OCI-LY7 (cell line): ENCODE measurements at regions not wholly inside any gene's neighbourhood (a gene's known extent, or its start where the extent isn't known, plus 50 kb on each side); places are given as distances from the start of the nearest gene placed in this dataset.

Experiments used
- EZH2phosphoT487 ChIP-seq: fragments of 200-600 bp; sonication (generic); IDR thresholded peaks from 2 replicates; pipeline ENCODE4 v1.6.1; 2018; ENCODE audit warnings: low read depth, borderline replicate concordance, mild to moderate bottlenecking, mixed run types, antibody characterized with exemption, low read length, moderate library complexity, mixed read lengths
- TF ChIP-seq, protein P1 (sequence below): fragments of 200-600 bp; sonication (generic); conservative IDR thresholded peaks from 2 replicates; pipeline ENCODE4 v1.5.1; 2014; ENCODE audit warnings: mild to moderate bottlenecking, antibody characterized with exemption, low read length, moderate library complexity, mixed read lengths

DNA sequence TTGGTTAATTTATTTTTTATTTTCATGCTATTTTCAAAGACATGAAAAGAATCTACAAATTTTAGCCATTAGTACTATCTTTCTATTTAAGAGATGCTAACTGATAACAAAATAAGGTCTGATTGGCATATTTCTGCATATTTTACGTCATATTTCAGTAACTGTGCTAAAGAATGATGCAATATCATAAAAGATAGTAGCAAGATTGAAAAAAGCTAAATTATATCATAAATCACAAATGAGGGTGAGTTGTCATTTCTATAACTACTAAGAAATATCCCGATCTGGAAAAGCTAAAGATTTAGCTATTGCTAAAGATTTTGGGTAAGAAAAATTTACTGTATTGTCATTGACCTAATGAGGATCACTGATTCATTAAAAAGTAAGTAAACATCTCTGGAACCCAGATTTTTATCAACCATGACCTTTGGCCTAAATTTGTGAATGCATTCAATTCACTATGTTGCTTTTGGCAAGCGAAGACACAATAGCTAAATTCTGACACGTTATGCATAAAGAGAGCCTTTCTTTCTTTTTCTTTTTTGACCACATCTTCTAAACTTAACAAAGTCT is 103.6 kb downstream of the HPGD start:
- TF ChIP-seq, protein P1, sequence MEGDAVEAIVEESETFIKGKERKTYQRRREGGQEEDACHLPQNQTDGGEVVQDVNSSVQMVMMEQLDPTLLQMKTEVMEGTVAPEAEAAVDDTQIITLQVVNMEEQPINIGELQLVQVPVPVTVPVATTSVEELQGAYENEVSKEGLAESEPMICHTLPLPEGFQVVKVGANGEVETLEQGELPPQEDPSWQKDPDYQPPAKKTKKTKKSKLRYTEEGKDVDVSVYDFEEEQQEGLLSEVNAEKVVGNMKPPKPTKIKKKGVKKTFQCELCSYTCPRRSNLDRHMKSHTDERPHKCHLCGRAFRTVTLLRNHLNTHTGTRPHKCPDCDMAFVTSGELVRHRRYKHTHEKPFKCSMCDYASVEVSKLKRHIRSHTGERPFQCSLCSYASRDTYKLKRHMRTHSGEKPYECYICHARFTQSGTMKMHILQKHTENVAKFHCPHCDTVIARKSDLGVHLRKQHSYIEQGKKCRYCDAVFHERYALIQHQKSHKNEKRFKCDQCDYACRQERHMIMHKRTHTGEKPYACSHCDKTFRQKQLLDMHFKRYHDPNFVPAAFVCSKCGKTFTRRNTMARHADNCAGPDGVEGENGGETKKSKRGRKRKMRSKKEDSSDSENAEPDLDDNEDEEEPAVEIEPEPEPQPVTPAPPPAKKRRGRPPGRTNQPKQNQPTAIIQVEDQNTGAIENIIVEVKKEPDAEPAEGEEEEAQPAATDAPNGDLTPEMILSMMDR = no peak
- TF ChIP-seq EZH2phosphoT487 = no peak
